Tibial nerve (tissue), 4 donors: ENCODE measurements at regions not wholly inside any gene's neighbourhood (a gene's known extent, or its start where the extent isn't known, plus 50 kb on each side); places are given as distances from the start of the nearest gene placed in this dataset.
A peak's percentile ranks its signal among the peaks of the same experiment; 100 is the strongest.

ENCODE experiments used
- DNase-seq, 2 donors: peaks; one replicate each; pipeline ENCODE4 v3.0.0-alpha.2; 2019; ENCODE audit warnings: low spot score in 2 of 2
- H3K27ac ChIP-seq, 4 donors: fragments of 200-600 bp; sonication (generic) in 3 of 4; one replicate each; pipeline ENCODE4 v1.5.1; 2017 to 2019; ENCODE audit warnings: mild to moderate bottlenecking in 1 of 4
- H3K27me3 ChIP-seq, 2 donors: fragments of 200-600 bp; sonication (generic) in 1 of 2; one replicate each; pipeline versions ENCODE4 v1.5.1 to v1.6.0; 2017 to 2019
- H3K36me3 ChIP-seq, 3 donors: fragments of 200-600 bp; sonication (generic); one replicate each; pipeline ENCODE4 v1.5.1; 2018 to 2019
- H3K4me1 ChIP-seq, 4 donors: fragments of 200-600 bp; sonication (generic) in 3 of 4; one replicate each; pipeline ENCODE4 v1.5.1; 2017 to 2019
- H3K4me3 ChIP-seq, 4 donors: fragments of 200-600 bp; sonication (generic) in 3 of 4; one replicate each; pipeline ENCODE4 v1.5.1; 2017 to 2019; ENCODE audit warnings: mild to moderate bottlenecking in 1 of 4, moderate library complexity in 1 of 4
- H3K9me3 ChIP-seq, 4 donors: fragments of 200-600 bp; sonication (generic) in 3 of 4; one replicate each; pipeline ENCODE4 v1.5.1; 2017 to 2019
- EP300 ChIP-seq, 2 donors: sonication (generic); formaldehyde crosslinking; IDR thresholded peaks; one replicate each; pipeline ENCODE4 v1.6.1; 2017; ENCODE audit warnings: antibody characterized with exemption in 2 of 2, mild to moderate bottlenecking in 1 of 2
- POLR2A ChIP-seq, 2 donors: fragments of 450-650 bp; IDR thresholded peaks; one replicate each; pipeline ENCODE4 v1.6.1; 2017; ENCODE audit warnings: antibody characterized with exemption in 2 of 2, mild to moderate bottlenecking in 2 of 2, moderate library complexity in 2 of 2
- WGBS, 2 donors: methylation state at CpG; one replicate each; pipeline ENCODE4 v1.1.5; 2018; 5-methylcytosine and 5-hydroxymethylcytosine counted together
- TF ChIP-seq, protein P1 (sequence below), 5 experiments: fragments of 200-600 bp in 3 of 5; fragments of 450-650 bp in 2 of 5; sonication (generic) in 3 of 5; IDR thresholded peaks; one replicate each; pipeline ENCODE4 v1.5.1; 2016 to 2019; ENCODE audit warnings: antibody characterized with exemption in 5 of 5, mild to moderate bottlenecking in 3 of 5, moderate library complexity in 2 of 5

DNA sequence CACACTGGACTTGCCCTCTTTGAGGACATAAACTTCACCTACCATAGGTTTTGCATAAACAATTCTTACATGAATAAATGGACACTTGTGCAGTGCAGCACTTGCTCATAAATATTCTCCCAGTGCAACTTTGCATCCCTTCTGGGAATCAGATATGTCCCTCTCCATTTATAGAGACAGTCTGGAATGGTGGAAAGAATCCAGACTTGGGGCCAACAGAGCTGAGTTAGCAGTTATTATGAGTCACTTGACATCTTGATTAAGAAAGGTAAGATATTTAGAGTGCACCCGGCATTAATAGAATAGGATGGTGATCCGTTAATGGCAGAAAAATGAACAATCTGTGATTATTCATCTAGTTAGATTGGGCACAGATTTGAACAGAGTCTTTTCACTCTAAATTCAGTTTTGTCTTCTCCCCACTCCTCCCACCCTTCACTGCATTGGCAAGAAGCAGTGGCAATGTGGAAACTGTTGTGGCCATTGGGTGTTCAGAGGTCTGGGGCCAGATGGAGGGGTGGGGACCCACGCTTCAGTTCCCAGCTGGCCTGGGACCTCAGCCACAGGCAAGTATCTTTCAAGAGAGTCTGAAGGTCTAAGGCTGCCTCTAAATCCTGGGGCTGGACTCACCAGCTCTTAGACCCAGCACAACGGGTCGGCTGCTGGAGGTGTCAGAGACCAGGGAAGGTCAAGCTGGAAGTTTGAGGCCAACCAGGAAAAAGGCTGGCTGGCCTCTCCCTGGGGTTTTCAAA is 58.9 kb upstream of the KY start:
- H3K4me3 ChIP-seq, result no peak overlapping the region
- no peaks in the 10 kb centered on the region for H3K9me3 ChIP-seq
- no peaks in the 10 kb centered on the region for H3K36me3 ChIP-seq
- H3K4me1 ChIP-seq, result peaks cover 0 to 14% (median 0%) of the 10 kb centered on the region in 4 donors
- H3K27me3 ChIP-seq, result no peaks in the 10 kb centered on the region
- WGBS, 2 donors, result 34 to 40% methylated on average over 5 of the region's 5 CpGs
- TF ChIP-seq EP300 (IDR thresholded peaks at IDR 0.05), result no peak
- H3K27ac ChIP-seq, result peak overlapping the region in 1 of 4 donors; percentile 3
- DNase-seq, result no peak

DNA sequence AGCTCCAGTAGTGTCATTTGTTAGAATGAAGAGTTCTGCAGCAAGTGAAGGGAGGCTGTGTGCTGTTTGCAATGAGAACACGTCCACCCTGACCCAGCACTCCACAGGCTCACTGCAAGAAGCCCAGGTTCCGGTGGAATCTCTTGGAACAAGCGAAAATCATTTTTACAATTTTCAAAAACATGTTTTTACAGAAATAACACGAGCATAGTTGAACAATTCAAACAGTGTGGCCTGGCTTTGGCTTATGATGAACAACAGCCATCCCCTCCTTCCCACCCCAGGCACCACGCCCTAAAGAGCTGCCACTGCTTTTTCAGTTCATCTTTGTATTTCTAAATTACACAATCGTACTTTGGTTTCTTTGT is 59.5 kb upstream of the KY start:
- Histone ChIP-seq H3K4me3 (no peak overlapping the region), H3K27ac (peak overlapping the region in 1 of 4 donors; percentile 3), H3K36me3 (no peaks in the 10 kb centered on the region), H3K27me3 (no peaks in the 10 kb centered on the region), H3K9me3 (no peaks in the 10 kb centered on the region), H3K4me1 (peaks cover 0 to 14% (median 0%) of the 10 kb centered on the region in 4 donors)
- 19 to 31% methylated on average over 6 of the region's 6 CpGs for WGBS, 2 donors
- no peak for DNase-seq
- TF ChIP-seq EP300 (IDR thresholded peaks at IDR 0.05), result no peak

DNA sequence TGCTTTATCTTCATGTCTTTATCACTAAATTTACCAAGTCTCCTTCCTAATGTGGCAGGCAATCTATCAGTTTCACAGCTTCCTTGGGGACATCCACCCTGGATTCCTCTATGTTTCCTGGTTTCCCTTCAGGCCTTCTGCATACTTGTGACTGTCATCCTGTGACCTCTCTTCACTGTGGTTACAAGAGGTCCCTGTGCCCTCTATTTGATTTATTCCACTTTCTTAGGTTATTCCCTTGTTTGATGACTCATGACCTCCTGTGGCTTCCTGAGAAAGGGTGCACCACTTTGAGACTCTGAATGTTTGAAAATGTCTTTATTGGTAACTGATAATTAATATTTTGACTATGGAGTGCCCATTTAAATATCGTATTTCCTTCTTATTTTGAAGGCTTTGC is 60.5 kb upstream of the KY start:
- H3K36me3 ChIP-seq, result no peaks in the 10 kb centered on the region
- 85 to 97% methylated on average over 1 of the region's 1 CpG for WGBS, 2 donors
- H3K9me3 ChIP-seq, result no peaks in the 10 kb centered on the region
- peaks cover 0 to 14% (median 0%) of the 10 kb centered on the region in 4 donors for H3K4me1 ChIP-seq
- no peak for DNase-seq
- H3K4me3 ChIP-seq, result no peak overlapping the region
- no peaks in the 10 kb centered on the region for H3K27me3 ChIP-seq
- TF ChIP-seq POLR2A (IDR thresholded peaks at IDR 0.05) (no peak), EP300 (IDR thresholded peaks at IDR 0.05) (no peak)
- TF ChIP-seq, protein P1, sequence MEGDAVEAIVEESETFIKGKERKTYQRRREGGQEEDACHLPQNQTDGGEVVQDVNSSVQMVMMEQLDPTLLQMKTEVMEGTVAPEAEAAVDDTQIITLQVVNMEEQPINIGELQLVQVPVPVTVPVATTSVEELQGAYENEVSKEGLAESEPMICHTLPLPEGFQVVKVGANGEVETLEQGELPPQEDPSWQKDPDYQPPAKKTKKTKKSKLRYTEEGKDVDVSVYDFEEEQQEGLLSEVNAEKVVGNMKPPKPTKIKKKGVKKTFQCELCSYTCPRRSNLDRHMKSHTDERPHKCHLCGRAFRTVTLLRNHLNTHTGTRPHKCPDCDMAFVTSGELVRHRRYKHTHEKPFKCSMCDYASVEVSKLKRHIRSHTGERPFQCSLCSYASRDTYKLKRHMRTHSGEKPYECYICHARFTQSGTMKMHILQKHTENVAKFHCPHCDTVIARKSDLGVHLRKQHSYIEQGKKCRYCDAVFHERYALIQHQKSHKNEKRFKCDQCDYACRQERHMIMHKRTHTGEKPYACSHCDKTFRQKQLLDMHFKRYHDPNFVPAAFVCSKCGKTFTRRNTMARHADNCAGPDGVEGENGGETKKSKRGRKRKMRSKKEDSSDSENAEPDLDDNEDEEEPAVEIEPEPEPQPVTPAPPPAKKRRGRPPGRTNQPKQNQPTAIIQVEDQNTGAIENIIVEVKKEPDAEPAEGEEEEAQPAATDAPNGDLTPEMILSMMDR (IDR thresholded peaks at IDR 0.05), result no peak
- H3K27ac ChIP-seq, result no peak overlapping the region

DNA sequence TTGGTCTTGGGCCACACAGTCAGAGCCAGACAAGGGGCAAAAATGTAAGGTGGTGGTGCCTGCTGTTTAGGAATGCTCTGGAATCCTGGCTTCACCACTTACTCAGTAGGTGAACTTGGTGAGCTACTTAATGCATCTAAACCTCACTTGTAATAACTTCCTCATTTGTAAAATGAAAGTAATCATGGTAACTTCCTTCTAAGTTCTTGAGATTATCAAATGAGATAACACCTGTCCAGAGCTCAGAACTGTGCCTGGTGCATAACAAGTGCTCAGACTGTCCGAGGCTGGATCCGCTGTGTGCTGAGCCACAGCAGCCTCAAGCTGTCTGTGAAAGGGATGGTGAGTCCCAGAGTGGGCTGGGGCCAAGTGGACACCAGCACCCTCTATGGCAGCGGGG is 62.8 kb upstream of the KY start:
- DNase-seq, result no peak
- Histone ChIP-seq H3K27me3 (no peaks in the 10 kb centered on the region), H3K36me3 (no peaks in the 10 kb centered on the region), H3K4me3 (no peak overlapping the region), H3K27ac (no peak overlapping the region), H3K9me3 (no peaks in the 10 kb centered on the region), H3K4me1 (peaks cover 0 to 14% (median 0%) of the 10 kb centered on the region in 4 donors)
- TF ChIP-seq, protein P1 (IDR thresholded peaks at IDR 0.05), result no peak
- TF ChIP-seq POLR2A (IDR thresholded peaks at IDR 0.05), result no peak
- TF ChIP-seq EP300 (IDR thresholded peaks at IDR 0.05), result no peak
- WGBS, 2 donors, result 84 to 96% methylated on average over 3 of the region's 3 CpGs

DNA sequence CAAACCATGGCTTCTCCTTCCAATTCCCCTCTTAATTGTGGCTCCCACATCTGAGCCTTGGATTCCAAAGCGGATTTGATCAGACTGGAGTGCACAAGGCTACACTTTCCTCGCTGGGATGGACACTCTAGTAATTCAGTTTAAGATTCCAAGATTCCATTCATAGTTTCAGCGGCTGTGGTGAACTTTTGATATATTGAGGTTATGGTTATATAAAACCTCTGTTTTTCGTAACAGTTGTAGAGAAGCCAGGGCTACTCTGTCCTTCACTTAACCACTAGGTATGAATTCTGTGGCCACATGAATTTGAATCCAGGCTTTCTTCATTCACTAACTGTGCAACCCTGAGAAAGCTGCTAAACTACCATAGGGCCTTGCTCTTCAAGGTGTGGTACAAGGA is 67.9 kb upstream of the KY start:
- H3K27me3 ChIP-seq, result no peaks in the 10 kb centered on the region
- H3K4me3 ChIP-seq, result no peak overlapping the region
- H3K9me3 ChIP-seq, result no peaks in the 10 kb centered on the region
- no peaks in the 10 kb centered on the region for H3K4me1 ChIP-seq
- H3K36me3 ChIP-seq, result no peaks in the 10 kb centered on the region
- no peak for TF ChIP-seq POLR2A (IDR thresholded peaks at IDR 0.05)
- no peak for TF ChIP-seq EP300 (IDR thresholded peaks at IDR 0.05)
- TF ChIP-seq, protein P1 (IDR thresholded peaks at IDR 0.05), result no peak
- no peak for DNase-seq
- WGBS, 2 donors, result 42 to 51% methylated on average over 4 of the region's 4 CpGs
- H3K27ac ChIP-seq, result no peak overlapping the region

DNA sequence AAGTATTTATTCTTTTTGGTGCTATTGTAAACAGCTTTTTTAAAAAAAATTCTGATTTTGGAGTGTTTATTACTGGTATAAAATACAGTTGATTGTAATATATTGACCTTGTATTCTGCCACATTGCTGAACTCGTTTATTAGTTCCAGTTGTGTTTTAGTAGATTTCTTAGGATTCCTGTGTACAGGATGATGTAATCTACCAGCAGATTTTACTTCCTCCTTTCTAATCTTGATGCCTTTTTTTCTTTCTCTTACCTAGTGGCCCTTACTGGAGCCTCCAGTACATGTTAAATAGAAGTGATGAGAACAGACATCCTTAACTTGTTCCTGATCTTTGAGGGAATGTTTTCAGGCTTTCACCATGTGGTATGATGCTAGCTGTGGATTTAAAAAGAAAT is 70.4 kb upstream of the KY start:
- TF ChIP-seq EP300 (IDR thresholded peaks at IDR 0.05) (no peak), POLR2A (IDR thresholded peaks at IDR 0.05) (no peak)
- TF ChIP-seq, protein P1 (IDR thresholded peaks at IDR 0.05), result no peak
- Histone ChIP-seq H3K27ac (no peak overlapping the region), H3K36me3 (no peaks in the 10 kb centered on the region), H3K27me3 (no peaks in the 10 kb centered on the region), H3K4me3 (no peak overlapping the region), H3K9me3 (no peaks in the 10 kb centered on the region), H3K4me1 (no peaks in the 10 kb centered on the region)
- DNase-seq, result no peak
- WGBS, 2 donors, result 18 to 19% methylated on average over 1 of the region's 1 CpG
